GM23338 (cell line): ENCODE measurements at regions not wholly inside any gene's neighbourhood (a gene's known extent, or its start where the extent isn't known, plus 50 kb on each side); places are given as distances from the start of the nearest gene placed in this dataset.

Experiments used
- ATAC-seq: fragments of 200-7000 bp; cut with Tn5 transposase; 3 replicates; pipeline ENCODE4 v1.9.1; 2020
- DNase-seq: peaks from one replicate; pipeline ENCODE4 v3.0.0-alpha.2; 2015; ENCODE audit warnings: low spot score
- H2AFZ ChIP-seq: fragments of 200-600 bp; sonication (generic); 2 replicates; pipeline ENCODE4 v1.8.0; 2016; ENCODE audit warnings: antibody characterized with exemption, mild to moderate bottlenecking, moderate library complexity
- H3F3A ChIP-seq: fragments of 200-600 bp; sonication (generic); replicated peaks from 2 replicates; pipeline ENCODE4 v1.8.0; 2017; ENCODE audit warnings: antibody characterized with exemption, mixed run types, low read depth
- H3K27ac ChIP-seq: fragments of 200-600 bp; sonication (generic); 2 replicates; pipeline ENCODE4 v1.6.1; 2016; ENCODE audit warnings: low read depth
- H3K27me3 ChIP-seq: fragments of 200-600 bp; sonication (generic); 2 replicates; pipeline ENCODE4 v1.8.0; 2016; ENCODE audit warnings: mild to moderate bottlenecking, mixed run types, moderate library complexity; ENCODE audit not compliant: insufficient read depth
- H3K36me3 ChIP-seq: fragments of 200-600 bp; sonication (generic); 2 replicates; pipeline ENCODE4 v1.8.0; 2016; ENCODE audit warnings: mild to moderate bottlenecking; ENCODE audit not compliant: insufficient read depth
- H3K4me1 ChIP-seq: fragments of 200-600 bp; sonication (generic); 2 replicates; pipeline ENCODE4 v1.8.0; 2016; ENCODE audit warnings: mild to moderate bottlenecking, moderate library complexity; ENCODE audit not compliant: insufficient read depth
- H3K4me2 ChIP-seq: fragments of 200-600 bp; sonication (generic); 2 replicates; pipeline ENCODE4 v1.7.1; 2017; ENCODE audit warnings: mixed run types
- H3K4me3 ChIP-seq: fragments of 200-600 bp; sonication (generic); 2 replicates; pipeline ENCODE4 v1.6.1; 2016; ENCODE audit warnings: mixed run types
- H3K79me2 ChIP-seq: fragments of 200-600 bp; sonication (generic); replicated peaks from 2 replicates; pipeline ENCODE4 v1.8.0; 2017; ENCODE audit warnings: mild to moderate bottlenecking; ENCODE audit not compliant: insufficient read depth
- H3K9me2 ChIP-seq: fragments of 200-600 bp; sonication (generic); 2 replicates; pipeline ENCODE4 v1.8.0; 2017; ENCODE audit not compliant: insufficient read depth
- H4K20me1 ChIP-seq: fragments of 200-600 bp; sonication (generic); replicated peaks from 2 replicates; pipeline ENCODE4 v1.8.0; 2017; ENCODE audit warnings: mild to moderate bottlenecking; ENCODE audit not compliant: insufficient read depth
- H3K27ac Mint-ChIP-seq: 2 replicates; pipeline ENCODE4 v1.8.0; 2020; ENCODE audit warnings: inconsistent platforms, mild to moderate bottlenecking, moderate library complexity, mixed read lengths
- H3K27me3 Mint-ChIP-seq: 3 replicates; pipeline ENCODE4 v1.8.0; 2022; ENCODE audit warnings: low read depth, mild to moderate bottlenecking, moderate library complexity, mixed read lengths, inconsistent platforms; ENCODE audit not compliant: insufficient read depth, poor library complexity
- H3K36me3 Mint-ChIP-seq: 3 replicates; pipeline ENCODE4 v1.8.0; 2021; ENCODE audit warnings: low read depth, mild to moderate bottlenecking, inconsistent platforms, moderate library complexity, mixed read lengths
- H3K4me1 Mint-ChIP-seq: 3 replicates; pipeline ENCODE4 v1.8.0; 2020; ENCODE audit warnings: mild to moderate bottlenecking, inconsistent platforms, mixed read lengths
- H3K4me3 Mint-ChIP-seq: 3 replicates; pipeline ENCODE4 v1.8.0; 2021; ENCODE audit warnings: moderate library complexity, mild to moderate bottlenecking, inconsistent platforms, mixed read lengths
- H3K9me3 Mint-ChIP-seq: 3 replicates; pipeline ENCODE4 v1.8.0; 2020; ENCODE audit warnings: moderate library complexity, mild to moderate bottlenecking, inconsistent platforms, mixed read lengths
- CREB1 ChIP-seq: fragments of 250-450 bp; sonication (Bioruptor Pico); IDR thresholded peaks from 2 replicates; pipeline ENCODE4 v1.5.0; 2020; ENCODE audit warnings: low read depth, mild to moderate bottlenecking, moderate library complexity
- EZH2 ChIP-seq: fragments of 200-600 bp; sonication (generic); IDR thresholded peaks from one replicate; pipeline ENCODE4 v1.8.0; 2017; ENCODE audit warnings: antibody characterized with exemption, mild to moderate bottlenecking, low read depth; ENCODE audit not compliant: unreplicated experiment
- EZH2phosphoT487 ChIP-seq: fragments of 200-600 bp; sonication (generic); IDR thresholded peaks from one replicate; pipeline ENCODE4 v1.8.1; 2018; ENCODE audit warnings: antibody characterized with exemption; ENCODE audit not compliant: unreplicated experiment
- JUNB ChIP-seq: IDR thresholded peaks from one replicate; pipeline ENCODE4 v1.6.1; 2016; ENCODE audit warnings: antibody characterized with exemption; ENCODE audit not compliant: unreplicated experiment
- NANOG ChIP-seq: IDR thresholded peaks from 2 replicates; pipeline ENCODE4 v1.6.1; 2016; ENCODE audit warnings: antibody characterized with exemption, borderline replicate concordance
- POLR2AphosphoS5 ChIP-seq: IDR thresholded peaks from 2 replicates; pipeline ENCODE4 v1.6.1; 2016; ENCODE audit warnings: antibody characterized with exemption, low read depth
- STAT1 ChIP-seq: IDR thresholded peaks from one replicate; pipeline ENCODE4 v1.6.1; 2016; ENCODE audit warnings: antibody characterized with exemption; ENCODE audit not compliant: unreplicated experiment
- ZNF114 ChIP-seq: fragments of 250-450 bp; sonication (Bioruptor Pico); IDR thresholded peaks from 2 replicates; pipeline ENCODE4 v1.5.0; 2020; ENCODE audit warnings: mild to moderate bottlenecking, moderate library complexity
- ZNF331 ChIP-seq: fragments of 250-450 bp; sonication (Bioruptor Pico); IDR thresholded peaks from 2 replicates; pipeline ENCODE4 v1.5.0; 2020; ENCODE audit warnings: low read depth, mild to moderate bottlenecking, moderate library complexity
- TF ChIP-seq, protein P1 (sequence below): IDR thresholded peaks from 2 replicates; pipeline ENCODE4 v1.6.1; 2016; ENCODE audit warnings: antibody characterized with exemption
- TF ChIP-seq, protein P2 (sequence below): IDR thresholded peaks from one replicate; pipeline ENCODE4 v1.6.1; 2018; ENCODE audit warnings: antibody characterized with exemption; ENCODE audit not compliant: unreplicated experiment
- TF ChIP-seq, protein P3 (sequence below), 2 experiments: fragments of 200-600 bp in 1 of 2; sonication (generic) in 1 of 2; conservative IDR thresholded peaks; 2 replicates each; pipeline versions ENCODE4 v1.5.1 to v1.6.1; 2016 to 2017; ENCODE audit warnings: antibody characterized with exemption in 2 of 2, low read depth in 2 of 2, mild to moderate bottlenecking in 2 of 2, moderate library complexity in 1 of 2

DNA sequence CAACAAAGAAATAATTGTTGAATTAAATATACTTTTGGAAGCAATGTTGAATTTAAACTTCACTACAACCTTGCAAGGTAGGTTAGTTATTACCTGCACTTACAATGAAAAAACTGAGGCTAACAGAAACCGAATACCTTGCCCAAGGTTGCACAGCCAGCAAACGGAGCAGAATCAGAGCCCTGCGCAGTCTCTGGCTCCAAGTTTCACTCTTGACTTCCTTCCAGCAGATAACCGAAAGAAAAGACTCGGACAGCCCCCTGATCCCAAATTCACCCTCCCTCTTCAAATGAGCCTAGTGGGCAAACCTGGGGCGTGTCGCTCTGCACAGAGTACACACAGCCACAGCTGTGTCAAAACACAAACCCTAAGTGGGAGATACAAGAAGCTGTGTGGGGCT is 72.1 kb upstream of the FOXQ1 start:
- Mint-ChIP-seq H3K27me3 (peaks cover 3% of the 10 kb centered on the region), H3K4me1 (peaks cover 10% of the 10 kb centered on the region)
- no peaks in the 10 kb centered on the region for H3F3A ChIP-seq

DNA sequence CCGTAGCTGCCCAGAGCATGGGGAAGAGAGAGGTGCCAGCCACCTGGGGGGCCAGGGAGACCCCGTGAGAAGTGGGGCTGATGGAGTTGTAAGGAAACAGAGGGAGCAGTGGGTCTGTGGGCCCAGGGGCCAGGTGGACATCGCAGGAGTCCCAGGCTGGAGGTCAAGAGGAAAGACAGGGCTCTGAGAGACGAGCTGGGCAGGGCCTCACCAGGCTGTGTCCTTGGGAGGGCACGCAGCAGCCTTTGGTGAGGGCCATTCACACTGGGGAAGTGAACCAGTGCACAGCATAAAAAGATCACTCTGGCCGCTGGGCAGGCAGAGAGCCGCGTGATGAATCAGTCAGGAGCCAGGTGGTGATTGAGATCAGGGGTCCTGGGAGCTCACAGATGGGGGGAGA is 73.9 kb upstream of the FOXQ1 start:
- Mint-ChIP-seq H3K4me3 (no peak overlapping the region), H3K27me3 (peaks cover 3% of the 10 kb centered on the region), H3K4me1 (peaks cover 10% of the 10 kb centered on the region)
- no peak for TF ChIP-seq NANOG
- no peak for TF ChIP-seq STAT1
- TF ChIP-seq EZH2phosphoT487 = no peak
- TF ChIP-seq, protein P1, sequence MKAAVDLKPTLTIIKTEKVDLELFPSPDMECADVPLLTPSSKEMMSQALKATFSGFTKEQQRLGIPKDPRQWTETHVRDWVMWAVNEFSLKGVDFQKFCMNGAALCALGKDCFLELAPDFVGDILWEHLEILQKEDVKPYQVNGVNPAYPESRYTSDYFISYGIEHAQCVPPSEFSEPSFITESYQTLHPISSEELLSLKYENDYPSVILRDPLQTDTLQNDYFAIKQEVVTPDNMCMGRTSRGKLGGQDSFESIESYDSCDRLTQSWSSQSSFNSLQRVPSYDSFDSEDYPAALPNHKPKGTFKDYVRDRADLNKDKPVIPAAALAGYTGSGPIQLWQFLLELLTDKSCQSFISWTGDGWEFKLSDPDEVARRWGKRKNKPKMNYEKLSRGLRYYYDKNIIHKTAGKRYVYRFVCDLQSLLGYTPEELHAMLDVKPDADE = no peak
- no peak for TF ChIP-seq EZH2
- no peak for TF ChIP-seq CREB1
- TF ChIP-seq, protein P2, sequence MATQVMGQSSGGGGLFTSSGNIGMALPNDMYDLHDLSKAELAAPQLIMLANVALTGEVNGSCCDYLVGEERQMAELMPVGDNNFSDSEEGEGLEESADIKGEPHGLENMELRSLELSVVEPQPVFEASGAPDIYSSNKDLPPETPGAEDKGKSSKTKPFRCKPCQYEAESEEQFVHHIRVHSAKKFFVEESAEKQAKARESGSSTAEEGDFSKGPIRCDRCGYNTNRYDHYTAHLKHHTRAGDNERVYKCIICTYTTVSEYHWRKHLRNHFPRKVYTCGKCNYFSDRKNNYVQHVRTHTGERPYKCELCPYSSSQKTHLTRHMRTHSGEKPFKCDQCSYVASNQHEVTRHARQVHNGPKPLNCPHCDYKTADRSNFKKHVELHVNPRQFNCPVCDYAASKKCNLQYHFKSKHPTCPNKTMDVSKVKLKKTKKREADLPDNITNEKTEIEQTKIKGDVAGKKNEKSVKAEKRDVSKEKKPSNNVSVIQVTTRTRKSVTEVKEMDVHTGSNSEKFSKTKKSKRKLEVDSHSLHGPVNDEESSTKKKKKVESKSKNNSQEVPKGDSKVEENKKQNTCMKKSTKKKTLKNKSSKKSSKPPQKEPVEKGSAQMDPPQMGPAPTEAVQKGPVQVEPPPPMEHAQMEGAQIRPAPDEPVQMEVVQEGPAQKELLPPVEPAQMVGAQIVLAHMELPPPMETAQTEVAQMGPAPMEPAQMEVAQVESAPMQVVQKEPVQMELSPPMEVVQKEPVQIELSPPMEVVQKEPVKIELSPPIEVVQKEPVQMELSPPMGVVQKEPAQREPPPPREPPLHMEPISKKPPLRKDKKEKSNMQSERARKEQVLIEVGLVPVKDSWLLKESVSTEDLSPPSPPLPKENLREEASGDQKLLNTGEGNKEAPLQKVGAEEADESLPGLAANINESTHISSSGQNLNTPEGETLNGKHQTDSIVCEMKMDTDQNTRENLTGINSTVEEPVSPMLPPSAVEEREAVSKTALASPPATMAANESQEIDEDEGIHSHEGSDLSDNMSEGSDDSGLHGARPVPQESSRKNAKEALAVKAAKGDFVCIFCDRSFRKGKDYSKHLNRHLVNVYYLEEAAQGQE = no peak
- no peak for TF ChIP-seq ZNF114 (CRISPR knock-in tag)
- no peak for TF ChIP-seq ZNF331 (CRISPR knock-in tag)
- TF ChIP-seq POLR2AphosphoS5 = no peak
- TF ChIP-seq JUNB = no peak
- TF ChIP-seq, protein P3, sequence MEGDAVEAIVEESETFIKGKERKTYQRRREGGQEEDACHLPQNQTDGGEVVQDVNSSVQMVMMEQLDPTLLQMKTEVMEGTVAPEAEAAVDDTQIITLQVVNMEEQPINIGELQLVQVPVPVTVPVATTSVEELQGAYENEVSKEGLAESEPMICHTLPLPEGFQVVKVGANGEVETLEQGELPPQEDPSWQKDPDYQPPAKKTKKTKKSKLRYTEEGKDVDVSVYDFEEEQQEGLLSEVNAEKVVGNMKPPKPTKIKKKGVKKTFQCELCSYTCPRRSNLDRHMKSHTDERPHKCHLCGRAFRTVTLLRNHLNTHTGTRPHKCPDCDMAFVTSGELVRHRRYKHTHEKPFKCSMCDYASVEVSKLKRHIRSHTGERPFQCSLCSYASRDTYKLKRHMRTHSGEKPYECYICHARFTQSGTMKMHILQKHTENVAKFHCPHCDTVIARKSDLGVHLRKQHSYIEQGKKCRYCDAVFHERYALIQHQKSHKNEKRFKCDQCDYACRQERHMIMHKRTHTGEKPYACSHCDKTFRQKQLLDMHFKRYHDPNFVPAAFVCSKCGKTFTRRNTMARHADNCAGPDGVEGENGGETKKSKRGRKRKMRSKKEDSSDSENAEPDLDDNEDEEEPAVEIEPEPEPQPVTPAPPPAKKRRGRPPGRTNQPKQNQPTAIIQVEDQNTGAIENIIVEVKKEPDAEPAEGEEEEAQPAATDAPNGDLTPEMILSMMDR (conservative IDR thresholded peaks at IDR 0.05; ENCODE audit: low read depth in 2 of 2) = no peak

More for the DNA sequence above, 72.1 kb upstream of the FOXQ1 start:
- Histone ChIP-seq H3K27me3 (no peaks in the 10 kb centered on the region), H3K4me2 (no peak overlapping the region), H3K9me2 (no peaks in the 10 kb centered on the region), H3K4me3 (no peak overlapping the region), H3K27ac (no peak overlapping the region), H4K20me1 (no peaks in the 10 kb centered on the region), H2AFZ (no peak overlapping the region), H3K79me2 (no peaks in the 10 kb centered on the region), H3K4me1 (no peaks in the 10 kb centered on the region), H3K36me3 (no peaks in the 10 kb centered on the region)
- Mint-ChIP-seq H3K27ac (no peak overlapping the region), H3K36me3 (no peaks in the 10 kb centered on the region), H3K9me3 (no peaks in the 10 kb centered on the region), H3K4me3 (no peak overlapping the region)
- DNase-seq (no peak), ATAC-seq (no peak)
- TF ChIP-seq ZNF331 (CRISPR knock-in tag) = no peak
- TF ChIP-seq STAT1 = no peak
- no peak for TF ChIP-seq POLR2AphosphoS5
- TF ChIP-seq JUNB = no peak

More for the DNA sequence above, 73.9 kb upstream of the FOXQ1 start:
- no peaks in the 10 kb centered on the region for H3K27me3 ChIP-seq
- H4K20me1 ChIP-seq = no peaks in the 10 kb centered on the region
- H3K9me2 ChIP-seq = no peaks in the 10 kb centered on the region
- H3K9me3 Mint-ChIP-seq = no peaks in the 10 kb centered on the region
- no peak overlapping the region for H2AFZ ChIP-seq
- H3K36me3 Mint-ChIP-seq = no peaks in the 10 kb centered on the region
- H3K27ac ChIP-seq = no peak overlapping the region
- no peak overlapping the region for H3K4me2 ChIP-seq
- H3K79me2 ChIP-seq = no peaks in the 10 kb centered on the region
- no peak overlapping the region for H3K27ac Mint-ChIP-seq
- H3F3A ChIP-seq = no peaks in the 10 kb centered on the region
- no peak overlapping the region for H3K4me3 ChIP-seq
- ATAC-seq (no peak), DNase-seq (no peak)
- no peaks in the 10 kb centered on the region for H3K36me3 ChIP-seq
- H3K4me1 ChIP-seq = no peaks in the 10 kb centered on the region
